WTC11 (cell line): ENCODE measurements at regions not wholly inside any gene's neighbourhood (a gene's known extent, or its start where the extent isn't known, plus 50 kb on each side); places are given as distances from the start of the nearest gene placed in this dataset.

Source experiments
- ATAC-seq: fragments of 200-7000 bp; cut with Tn5 transposase; 2 replicates; pipeline ENCODE4 v1.10.0; 2021; ENCODE audit warnings: mild to moderate bottlenecking, moderate library complexity
- CTCF ChIA-PET: fragments of 300-600 bp; sonication (Branson Sonifier 250); formaldehyde crosslinking; loops from one replicate; lab custom pipeline; 2021; ENCODE audit warnings: antibody characterized with exemption; lab: Charles Lee
- POLR2A ChIA-PET: fragments of 350-600 bp; sonication (Branson Sonifier 250); formaldehyde crosslinking; loops from one replicate; lab custom pipeline; 2021; ENCODE audit warnings: antibody characterized with exemption; lab: Charles Lee
- DNase-seq: peaks from one replicate; pipeline ENCODE4 v3.0.0; 2021; ENCODE audit warnings: low spot score
- H3K27ac Mint-ChIP-seq: 2 replicates; pipeline ENCODE4 v1.8.0; 2021; ENCODE audit warnings: mixed read lengths
- H3K27me3 Mint-ChIP-seq: 2 replicates; pipeline ENCODE4 v1.8.0; 2021; ENCODE audit warnings: low read depth, mild to moderate bottlenecking, moderate library complexity, mixed read lengths
- H3K36me3 Mint-ChIP-seq: 2 replicates; pipeline ENCODE4 v1.8.0; 2021; ENCODE audit warnings: mixed read lengths
- H3K4me1 Mint-ChIP-seq: 2 replicates; pipeline ENCODE4 v1.8.0; 2022; ENCODE audit warnings: mixed read lengths
- H3K4me3 Mint-ChIP-seq: 2 replicates; pipeline ENCODE4 v1.8.0; 2021; ENCODE audit warnings: mild to moderate bottlenecking, moderate library complexity, mixed read lengths
- H3K9me3 Mint-ChIP-seq: 2 replicates; pipeline ENCODE4 v1.8.0; 2021; ENCODE audit warnings: mixed read lengths
- CBFB ChIP-seq: sonication (generic); formaldehyde crosslinking; IDR thresholded peaks from 2 replicates; pipeline ENCODE4 v1.8.1; 2022; ENCODE audit warnings: mild to moderate bottlenecking, low read depth, missing genetic modification reagents
- CREB1 ChIP-seq: sonication (generic); formaldehyde crosslinking; IDR thresholded peaks from 2 replicates; pipeline ENCODE4 v1.8.0; 2023; ENCODE audit warnings: mild to moderate bottlenecking, missing genetic modification reagents
- ELF4 ChIP-seq: sonication (generic); formaldehyde crosslinking; IDR thresholded peaks from 2 replicates; pipeline ENCODE4 v1.8.1; 2022; ENCODE audit warnings: low read depth, mild to moderate bottlenecking, moderate library complexity, missing genetic modification reagents
- ETV6 ChIP-seq: sonication (generic); formaldehyde crosslinking; IDR thresholded peaks from 2 replicates; pipeline ENCODE4 v1.8.1; 2022; ENCODE audit warnings: mild to moderate bottlenecking, missing genetic modification reagents
- HMGA2 ChIP-seq: fragments of 250-450 bp; sonication (Bioruptor Pico); IDR thresholded peaks from 2 replicates; pipeline ENCODE4 v1.4.0; 2021; ENCODE audit warnings: mild to moderate bottlenecking, moderate library complexity
- JUN ChIP-seq: sonication (generic); formaldehyde crosslinking; IDR thresholded peaks from 2 replicates; pipeline ENCODE4 v1.8.0; 2023; ENCODE audit warnings: mild to moderate bottlenecking, missing genetic modification reagents
- MYBL2 ChIP-seq: sonication (generic); formaldehyde crosslinking; IDR thresholded peaks from 2 replicates; pipeline ENCODE4 v1.8.1; 2023; ENCODE audit warnings: mild to moderate bottlenecking, moderate library complexity, missing genetic modification reagents
- NFE2L1 ChIP-seq: sonication (generic); formaldehyde crosslinking; IDR thresholded peaks from 2 replicates; pipeline ENCODE4 v1.8.1; 2023; ENCODE audit warnings: missing genetic modification reagents
- NR1H2 ChIP-seq: sonication (generic); formaldehyde crosslinking; IDR thresholded peaks from 2 replicates; pipeline ENCODE4 v1.9.0; 2021; ENCODE audit warnings: mild to moderate bottlenecking, moderate library complexity, missing genetic modification reagents
- NR3C1 ChIP-seq: sonication (generic); formaldehyde crosslinking; conservative IDR thresholded peaks from 2 replicates; pipeline ENCODE4 v1.8.1; 2023; ENCODE audit warnings: low read depth, mild to moderate bottlenecking, missing genetic modification reagents
- SMAD4 ChIP-seq: sonication (generic); formaldehyde crosslinking; IDR thresholded peaks from 2 replicates; pipeline ENCODE4 v1.8.0; 2022; ENCODE audit warnings: mild to moderate bottlenecking, missing genetic modification reagents
- TP53 ChIP-seq: sonication (generic); formaldehyde crosslinking; IDR thresholded peaks from 2 replicates; pipeline ENCODE4 v1.8.1; 2023; ENCODE audit warnings: mild to moderate bottlenecking, missing genetic modification reagents
- ZNF121 ChIP-seq: sonication (generic); formaldehyde crosslinking; IDR thresholded peaks from 2 replicates; pipeline ENCODE4 v1.8.0; 2023; ENCODE audit warnings: missing genetic modification reagents
- ZNF138 ChIP-seq: sonication (generic); formaldehyde crosslinking; conservative IDR thresholded peaks from 2 replicates; pipeline ENCODE4 v1.8.1; 2022; ENCODE audit warnings: mild to moderate bottlenecking, moderate library complexity, missing genetic modification reagents
- TF ChIP-seq, protein P1 (sequence below): sonication (generic); formaldehyde crosslinking; conservative IDR thresholded peaks from 2 replicates; pipeline ENCODE4 v1.8.1; 2023; ENCODE audit warnings: mild to moderate bottlenecking, low read depth, missing genetic modification reagents, moderate library complexity
- TF ChIP-seq, protein P2 (sequence below): sonication (generic); formaldehyde crosslinking; IDR thresholded peaks from 2 replicates; pipeline ENCODE4 v1.8.1; 2022; ENCODE audit warnings: missing genetic modification reagents, borderline replicate concordance
- TF ChIP-seq, protein P3 (sequence below): sonication (generic); formaldehyde crosslinking; IDR thresholded peaks from 2 replicates; pipeline ENCODE4 v1.8.1; 2023; ENCODE audit warnings: mild to moderate bottlenecking, missing genetic modification reagents, moderate library complexity
- TF ChIP-seq, protein P4 (sequence below): sonication (generic); formaldehyde crosslinking; IDR thresholded peaks from 2 replicates; pipeline ENCODE4 v1.8.0; 2022; ENCODE audit warnings: mild to moderate bottlenecking, missing genetic modification reagents
- TF ChIP-seq, protein P5 (sequence below): sonication (generic); formaldehyde crosslinking; IDR thresholded peaks from 2 replicates; pipeline ENCODE4 v1.8.0; 2023; ENCODE audit warnings: mild to moderate bottlenecking, missing genetic modification reagents
- TF ChIP-seq, protein P6 (sequence below): sonication (generic); formaldehyde crosslinking; IDR thresholded peaks from 2 replicates; pipeline ENCODE4 v1.8.1; 2023; ENCODE audit warnings: mild to moderate bottlenecking, missing genetic modification reagents, moderate library complexity
- TF ChIP-seq, protein P7 (sequence below): sonication (generic); formaldehyde crosslinking; IDR thresholded peaks from 2 replicates; pipeline ENCODE4 v1.8.0; 2022; ENCODE audit warnings: mild to moderate bottlenecking, missing genetic modification reagents
- TF ChIP-seq, protein P8 (sequence below): fragments of 250-450 bp; sonication (Bioruptor Pico); IDR thresholded peaks from 2 replicates; pipeline ENCODE4 v1.9.0; 2021; ENCODE audit warnings: mild to moderate bottlenecking
- TF ChIP-seq, protein P9 (sequence below): sonication (generic); formaldehyde crosslinking; IDR thresholded peaks from 2 replicates; pipeline ENCODE4 v1.8.1; 2022; ENCODE audit warnings: low read depth, mild to moderate bottlenecking, moderate library complexity, missing genetic modification reagents, borderline replicate concordance

DNA sequence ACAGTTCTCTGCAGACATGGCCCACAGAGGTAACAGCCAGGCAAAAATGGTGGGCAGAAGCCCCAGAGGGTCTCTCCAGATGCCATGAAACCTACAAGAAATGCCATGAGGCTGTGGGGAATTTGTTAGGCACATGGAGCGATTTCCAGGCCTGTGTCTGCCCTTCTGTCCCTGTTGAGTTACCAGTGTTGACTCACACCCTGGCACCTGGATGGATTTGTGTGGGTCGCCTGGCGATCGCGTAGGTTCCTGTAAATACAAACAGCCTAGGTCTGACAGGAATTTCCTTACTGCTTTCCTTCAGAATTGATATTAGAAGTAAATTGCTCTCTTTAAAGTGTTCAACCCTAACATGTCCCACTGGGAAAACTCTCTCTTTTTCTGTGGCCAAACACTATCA, 164.9 kb upstream of the EEPD1 start (continued):
- TF ChIP-seq, protein P1, sequence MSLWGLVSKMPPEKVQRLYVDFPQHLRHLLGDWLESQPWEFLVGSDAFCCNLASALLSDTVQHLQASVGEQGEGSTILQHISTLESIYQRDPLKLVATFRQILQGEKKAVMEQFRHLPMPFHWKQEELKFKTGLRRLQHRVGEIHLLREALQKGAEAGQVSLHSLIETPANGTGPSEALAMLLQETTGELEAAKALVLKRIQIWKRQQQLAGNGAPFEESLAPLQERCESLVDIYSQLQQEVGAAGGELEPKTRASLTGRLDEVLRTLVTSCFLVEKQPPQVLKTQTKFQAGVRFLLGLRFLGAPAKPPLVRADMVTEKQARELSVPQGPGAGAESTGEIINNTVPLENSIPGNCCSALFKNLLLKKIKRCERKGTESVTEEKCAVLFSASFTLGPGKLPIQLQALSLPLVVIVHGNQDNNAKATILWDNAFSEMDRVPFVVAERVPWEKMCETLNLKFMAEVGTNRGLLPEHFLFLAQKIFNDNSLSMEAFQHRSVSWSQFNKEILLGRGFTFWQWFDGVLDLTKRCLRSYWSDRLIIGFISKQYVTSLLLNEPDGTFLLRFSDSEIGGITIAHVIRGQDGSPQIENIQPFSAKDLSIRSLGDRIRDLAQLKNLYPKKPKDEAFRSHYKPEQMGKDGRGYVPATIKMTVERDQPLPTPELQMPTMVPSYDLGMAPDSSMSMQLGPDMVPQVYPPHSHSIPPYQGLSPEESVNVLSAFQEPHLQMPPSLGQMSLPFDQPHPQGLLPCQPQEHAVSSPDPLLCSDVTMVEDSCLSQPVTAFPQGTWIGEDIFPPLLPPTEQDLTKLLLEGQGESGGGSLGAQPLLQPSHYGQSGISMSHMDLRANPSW (CRISPR knock-in tag), result no peak
- TF ChIP-seq CBFB (CRISPR knock-in tag) (no peak), TP53 (no peak), ELF4 (CRISPR knock-in tag) (no peak), NR1H2 (CRISPR knock-in tag) (no peak)
- TF ChIP-seq, protein P2, sequence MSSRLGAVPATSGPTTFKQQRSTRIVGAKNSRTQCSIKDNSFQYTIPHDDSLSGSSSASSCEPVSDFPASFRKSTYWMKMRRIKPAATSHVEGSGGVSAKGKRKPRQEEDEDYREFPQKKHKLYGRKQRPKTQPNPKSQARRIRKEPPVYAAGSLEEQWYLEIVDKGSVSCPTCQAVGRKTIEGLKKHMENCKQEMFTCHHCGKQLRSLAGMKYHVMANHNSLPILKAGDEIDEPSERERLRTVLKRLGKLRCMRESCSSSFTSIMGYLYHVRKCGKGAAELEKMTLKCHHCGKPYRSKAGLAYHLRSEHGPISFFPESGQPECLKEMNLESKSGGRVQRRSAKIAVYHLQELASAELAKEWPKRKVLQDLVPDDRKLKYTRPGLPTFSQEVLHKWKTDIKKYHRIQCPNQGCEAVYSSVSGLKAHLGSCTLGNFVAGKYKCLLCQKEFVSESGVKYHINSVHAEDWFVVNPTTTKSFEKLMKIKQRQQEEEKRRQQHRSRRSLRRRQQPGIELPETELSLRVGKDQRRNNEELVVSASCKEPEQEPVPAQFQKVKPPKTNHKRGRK (CRISPR knock-in tag), result no peak
- TF ChIP-seq, protein P3, sequence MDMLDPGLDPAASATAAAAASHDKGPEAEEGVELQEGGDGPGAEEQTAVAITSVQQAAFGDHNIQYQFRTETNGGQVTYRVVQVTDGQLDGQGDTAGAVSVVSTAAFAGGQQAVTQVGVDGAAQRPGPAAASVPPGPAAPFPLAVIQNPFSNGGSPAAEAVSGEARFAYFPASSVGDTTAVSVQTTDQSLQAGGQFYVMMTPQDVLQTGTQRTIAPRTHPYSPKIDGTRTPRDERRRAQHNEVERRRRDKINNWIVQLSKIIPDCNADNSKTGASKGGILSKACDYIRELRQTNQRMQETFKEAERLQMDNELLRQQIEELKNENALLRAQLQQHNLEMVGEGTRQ, result no peak

DNA sequence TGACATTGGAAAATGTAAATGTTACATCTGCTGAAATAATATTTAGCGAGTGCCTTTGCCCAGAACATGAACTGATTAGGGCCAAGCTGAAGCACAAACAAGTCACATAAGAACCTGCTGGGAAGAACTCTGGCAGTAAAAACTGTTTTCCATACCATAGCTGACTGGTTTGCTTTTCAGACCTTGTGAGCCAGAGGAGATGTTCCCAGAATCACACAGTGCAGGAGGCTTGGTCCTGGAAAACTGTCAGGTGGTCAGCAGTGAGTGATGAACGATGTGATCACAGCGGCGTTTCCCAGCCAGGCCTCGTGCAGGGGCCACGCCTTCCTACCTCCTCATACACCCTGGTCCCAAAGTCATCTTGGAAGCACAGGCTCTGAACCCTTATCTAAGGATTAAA, 164.2 kb upstream of the EEPD1 start:
- DNase-seq (no peak), ATAC-seq (no peak)
- H3K4me1 Mint-ChIP-seq, result peaks cover 7% of the 10 kb centered on the region; the same call in 1 of the 2 replicates
- no peak for TF ChIP-seq NR3C1 (CRISPR knock-in tag)
- TF ChIP-seq CREB1, result no peak
- TF ChIP-seq, protein P4, sequence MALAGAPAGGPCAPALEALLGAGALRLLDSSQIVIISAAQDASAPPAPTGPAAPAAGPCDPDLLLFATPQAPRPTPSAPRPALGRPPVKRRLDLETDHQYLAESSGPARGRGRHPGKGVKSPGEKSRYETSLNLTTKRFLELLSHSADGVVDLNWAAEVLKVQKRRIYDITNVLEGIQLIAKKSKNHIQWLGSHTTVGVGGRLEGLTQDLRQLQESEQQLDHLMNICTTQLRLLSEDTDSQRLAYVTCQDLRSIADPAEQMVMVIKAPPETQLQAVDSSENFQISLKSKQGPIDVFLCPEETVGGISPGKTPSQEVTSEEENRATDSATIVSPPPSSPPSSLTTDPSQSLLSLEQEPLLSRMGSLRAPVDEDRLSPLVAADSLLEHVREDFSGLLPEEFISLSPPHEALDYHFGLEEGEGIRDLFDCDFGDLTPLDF (CRISPR knock-in tag), result no peak
- TF ChIP-seq, protein P5, sequence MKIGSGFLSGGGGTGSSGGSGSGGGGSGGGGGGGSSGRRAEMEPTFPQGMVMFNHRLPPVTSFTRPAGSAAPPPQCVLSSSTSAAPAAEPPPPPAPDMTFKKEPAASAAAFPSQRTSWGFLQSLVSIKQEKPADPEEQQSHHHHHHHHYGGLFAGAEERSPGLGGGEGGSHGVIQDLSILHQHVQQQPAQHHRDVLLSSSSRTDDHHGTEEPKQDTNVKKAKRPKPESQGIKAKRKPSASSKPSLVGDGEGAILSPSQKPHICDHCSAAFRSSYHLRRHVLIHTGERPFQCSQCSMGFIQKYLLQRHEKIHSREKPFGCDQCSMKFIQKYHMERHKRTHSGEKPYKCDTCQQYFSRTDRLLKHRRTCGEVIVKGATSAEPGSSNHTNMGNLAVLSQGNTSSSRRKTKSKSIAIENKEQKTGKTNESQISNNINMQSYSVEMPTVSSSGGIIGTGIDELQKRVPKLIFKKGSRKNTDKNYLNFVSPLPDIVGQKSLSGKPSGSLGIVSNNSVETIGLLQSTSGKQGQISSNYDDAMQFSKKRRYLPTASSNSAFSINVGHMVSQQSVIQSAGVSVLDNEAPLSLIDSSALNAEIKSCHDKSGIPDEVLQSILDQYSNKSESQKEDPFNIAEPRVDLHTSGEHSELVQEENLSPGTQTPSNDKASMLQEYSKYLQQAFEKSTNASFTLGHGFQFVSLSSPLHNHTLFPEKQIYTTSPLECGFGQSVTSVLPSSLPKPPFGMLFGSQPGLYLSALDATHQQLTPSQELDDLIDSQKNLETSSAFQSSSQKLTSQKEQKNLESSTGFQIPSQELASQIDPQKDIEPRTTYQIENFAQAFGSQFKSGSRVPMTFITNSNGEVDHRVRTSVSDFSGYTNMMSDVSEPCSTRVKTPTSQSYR (CRISPR knock-in tag), result no peak
- TF ChIP-seq JUN (CRISPR knock-in tag), result no peak
- TF ChIP-seq SMAD4 (CRISPR knock-in tag), result no peak
- no peak for TF ChIP-seq NFE2L1 (CRISPR knock-in tag)
- TF ChIP-seq, protein P6, sequence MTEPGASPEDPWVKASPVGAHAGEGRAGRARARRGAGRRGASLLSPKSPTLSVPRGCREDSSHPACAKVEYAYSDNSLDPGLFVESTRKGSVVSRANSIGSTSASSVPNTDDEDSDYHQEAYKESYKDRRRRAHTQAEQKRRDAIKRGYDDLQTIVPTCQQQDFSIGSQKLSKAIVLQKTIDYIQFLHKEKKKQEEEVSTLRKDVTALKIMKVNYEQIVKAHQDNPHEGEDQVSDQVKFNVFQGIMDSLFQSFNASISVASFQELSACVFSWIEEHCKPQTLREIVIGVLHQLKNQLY (CRISPR knock-in tag), result no peak
- TF ChIP-seq, protein P7, sequence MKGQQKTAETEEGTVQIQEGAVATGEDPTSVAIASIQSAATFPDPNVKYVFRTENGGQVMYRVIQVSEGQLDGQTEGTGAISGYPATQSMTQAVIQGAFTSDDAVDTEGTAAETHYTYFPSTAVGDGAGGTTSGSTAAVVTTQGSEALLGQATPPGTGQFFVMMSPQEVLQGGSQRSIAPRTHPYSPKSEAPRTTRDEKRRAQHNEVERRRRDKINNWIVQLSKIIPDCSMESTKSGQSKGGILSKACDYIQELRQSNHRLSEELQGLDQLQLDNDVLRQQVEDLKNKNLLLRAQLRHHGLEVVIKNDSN (CRISPR knock-in tag), result no peak
- TF ChIP-seq, protein P8, sequence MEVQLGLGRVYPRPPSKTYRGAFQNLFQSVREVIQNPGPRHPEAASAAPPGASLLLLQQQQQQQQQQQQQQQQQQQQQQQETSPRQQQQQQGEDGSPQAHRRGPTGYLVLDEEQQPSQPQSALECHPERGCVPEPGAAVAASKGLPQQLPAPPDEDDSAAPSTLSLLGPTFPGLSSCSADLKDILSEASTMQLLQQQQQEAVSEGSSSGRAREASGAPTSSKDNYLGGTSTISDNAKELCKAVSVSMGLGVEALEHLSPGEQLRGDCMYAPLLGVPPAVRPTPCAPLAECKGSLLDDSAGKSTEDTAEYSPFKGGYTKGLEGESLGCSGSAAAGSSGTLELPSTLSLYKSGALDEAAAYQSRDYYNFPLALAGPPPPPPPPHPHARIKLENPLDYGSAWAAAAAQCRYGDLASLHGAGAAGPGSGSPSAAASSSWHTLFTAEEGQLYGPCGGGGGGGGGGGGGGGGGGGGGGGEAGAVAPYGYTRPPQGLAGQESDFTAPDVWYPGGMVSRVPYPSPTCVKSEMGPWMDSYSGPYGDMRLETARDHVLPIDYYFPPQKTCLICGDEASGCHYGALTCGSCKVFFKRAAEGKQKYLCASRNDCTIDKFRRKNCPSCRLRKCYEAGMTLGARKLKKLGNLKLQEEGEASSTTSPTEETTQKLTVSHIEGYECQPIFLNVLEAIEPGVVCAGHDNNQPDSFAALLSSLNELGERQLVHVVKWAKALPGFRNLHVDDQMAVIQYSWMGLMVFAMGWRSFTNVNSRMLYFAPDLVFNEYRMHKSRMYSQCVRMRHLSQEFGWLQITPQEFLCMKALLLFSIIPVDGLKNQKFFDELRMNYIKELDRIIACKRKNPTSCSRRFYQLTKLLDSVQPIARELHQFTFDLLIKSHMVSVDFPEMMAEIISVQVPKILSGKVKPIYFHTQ (CRISPR knock-in tag), result no peak
- no peak for TF ChIP-seq ZNF138
- no peak for TF ChIP-seq ETV6 (CRISPR knock-in tag)
- TF ChIP-seq MYBL2 (CRISPR knock-in tag), result no peak
- TF ChIP-seq ZNF121 (CRISPR knock-in tag), result no peak
- TF ChIP-seq, protein P9, sequence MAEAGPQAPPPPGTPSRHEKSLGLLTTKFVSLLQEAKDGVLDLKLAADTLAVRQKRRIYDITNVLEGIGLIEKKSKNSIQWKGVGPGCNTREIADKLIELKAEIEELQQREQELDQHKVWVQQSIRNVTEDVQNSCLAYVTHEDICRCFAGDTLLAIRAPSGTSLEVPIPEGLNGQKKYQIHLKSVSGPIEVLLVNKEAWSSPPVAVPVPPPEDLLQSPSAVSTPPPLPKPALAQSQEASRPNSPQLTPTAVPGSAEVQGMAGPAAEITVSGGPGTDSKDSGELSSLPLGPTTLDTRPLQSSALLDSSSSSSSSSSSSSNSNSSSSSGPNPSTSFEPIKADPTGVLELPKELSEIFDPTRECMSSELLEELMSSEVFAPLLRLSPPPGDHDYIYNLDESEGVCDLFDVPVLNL, result no peak
- TF ChIP-seq HMGA2 (CRISPR knock-in tag), result no peak
- H3K4me3 Mint-ChIP-seq, result no peak overlapping the region
- CTCF ChIA-PET, result no interaction called here
- POLR2A ChIA-PET, result no interaction called here
- no peaks in the 10 kb centered on the region for H3K9me3 Mint-ChIP-seq
- H3K27me3 Mint-ChIP-seq, result no peaks in the 10 kb centered on the region
- H3K27ac Mint-ChIP-seq, result no peak overlapping the region
- H3K36me3 Mint-ChIP-seq, result no peaks in the 10 kb centered on the region
